IPS-20b (cell line): ENCODE measurements at regions not wholly inside any gene's neighbourhood (a gene's known extent, or its start where the extent isn't known, plus 50 kb on each side); places are given as distances from the start of the nearest gene placed in this dataset.
"Not testable (repeated sequence)": the region's sequence is repeated elsewhere in the genome, so short reads cannot be mapped to it uniquely, and the experiment has no call there.

ENCODE experiments used
- H3K27ac ChIP-seq: one replicate; pipeline ENCODE4 v1.5.1; 2013; ENCODE audit warnings: low read length
- H3K27me3 ChIP-seq: 2 replicates; pipeline ENCODE4 v1.6.1; 2013; ENCODE audit warnings: mild to moderate bottlenecking, low read length, inconsistent platforms; ENCODE audit not compliant: insufficient read depth
- H3K36me3 ChIP-seq: 2 replicates; pipeline ENCODE4 v1.6.1; 2013; ENCODE audit warnings: low read depth, mild to moderate bottlenecking, inconsistent platforms, low read length, moderate library complexity; ENCODE audit not compliant: insufficient read depth
- H3K4me1 ChIP-seq: 2 replicates; pipeline ENCODE4 v1.6.1; 2013; ENCODE audit warnings: mild to moderate bottlenecking, control low read depth, inconsistent platforms, low read length, moderate library complexity; ENCODE audit not compliant: insufficient read depth
- H3K4me3 ChIP-seq: 2 replicates; pipeline ENCODE4 v1.5.1; 2013; ENCODE audit warnings: mild to moderate bottlenecking, low read length, inconsistent platforms
- H3K9ac ChIP-seq: 2 replicates; pipeline ENCODE4 v1.6.1; 2013; ENCODE audit warnings: low read depth, mild to moderate bottlenecking, inconsistent platforms, low read length, moderate library complexity
- H3K9me3 ChIP-seq: 2 replicates; pipeline ENCODE4 v1.6.1; 2013; ENCODE audit warnings: mild to moderate bottlenecking, low read depth, low read length, inconsistent platforms; ENCODE audit not compliant: insufficient read depth

GRCh38 chr9:117907420-117907819, 203.2 kb downstream of the TLR4 start:
- H3K4me1 ChIP-seq = no peaks in the 10 kb centered on the region
- H3K9me3 ChIP-seq = peaks cover 11% of the 10 kb centered on the region; the same call in 1 of the 2 replicates
- H3K27ac ChIP-seq = no peak overlapping the region
- no peaks in the 10 kb centered on the region for H3K36me3 ChIP-seq
- H3K27me3 ChIP-seq = no peaks in the 10 kb centered on the region
- no peak overlapping the region for H3K4me3 ChIP-seq
- no peak overlapping the region for H3K9ac ChIP-seq

DNA sequence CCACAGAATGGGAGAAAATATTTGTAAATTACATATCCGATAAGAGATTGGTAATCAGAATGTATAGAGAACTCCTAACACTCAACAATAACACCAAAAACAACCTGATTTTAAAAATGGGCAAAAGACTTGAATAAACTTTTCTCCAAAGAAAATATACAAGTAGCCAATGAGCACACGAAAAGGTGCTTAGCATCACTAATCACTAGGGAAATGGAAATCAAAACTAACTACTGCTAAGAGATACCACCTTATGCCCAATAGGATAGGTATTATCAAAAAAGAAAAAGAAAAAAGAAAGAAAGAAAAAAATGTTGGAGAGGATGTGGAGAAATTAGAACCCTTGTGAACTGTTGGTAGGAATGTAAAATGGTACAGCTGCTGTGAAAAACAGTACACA, 212.1 kb downstream of the TLR4 start:
- peaks cover 8% of the 10 kb centered on the region; the same call in 1 of the 2 replicates for H3K9me3 ChIP-seq
- H3K36me3 ChIP-seq = no peaks in the 10 kb centered on the region
- H3K4me3 ChIP-seq = no peak overlapping the region
- no peak overlapping the region for H3K27ac ChIP-seq
- no peaks in the 10 kb centered on the region for H3K4me1 ChIP-seq
- H3K27me3 ChIP-seq = no peaks in the 10 kb centered on the region
- no peak overlapping the region for H3K9ac ChIP-seq

DNA sequence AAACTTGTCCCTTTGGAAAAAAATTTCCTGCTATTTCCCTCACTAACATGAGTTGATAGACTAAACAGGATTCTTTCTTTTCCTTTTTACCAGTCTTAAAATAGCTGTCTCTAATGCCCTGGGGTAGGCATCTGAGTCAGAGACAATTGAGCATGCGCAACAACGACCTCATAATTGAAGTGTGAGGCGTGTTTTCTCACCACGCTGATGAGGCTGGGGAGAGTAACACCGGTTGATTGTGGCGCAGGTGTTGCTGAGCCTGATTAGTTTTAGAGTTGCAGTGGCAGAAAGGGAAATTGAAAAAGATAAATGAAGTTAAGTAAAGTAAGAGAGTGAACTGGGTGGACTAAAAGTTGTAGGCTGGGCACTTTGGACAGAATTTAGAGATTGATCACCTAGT, 213.7 kb downstream of the TLR4 start:
- H3K9ac ChIP-seq = no peak overlapping the region
- H3K9me3 ChIP-seq = no peaks in the 10 kb centered on the region
- H3K36me3 ChIP-seq = no peaks in the 10 kb centered on the region
- no peak overlapping the region for H3K27ac ChIP-seq
- H3K4me1 ChIP-seq = no peaks in the 10 kb centered on the region
- H3K27me3 ChIP-seq = no peaks in the 10 kb centered on the region
- H3K4me3 ChIP-seq = no peak overlapping the region

GRCh38 chr9:117919538-117919937, 215.3 kb downstream of the TLR4 start:
- no peaks in the 10 kb centered on the region for H3K9me3 ChIP-seq
- no peaks in the 10 kb centered on the region for H3K4me1 ChIP-seq
- no peak overlapping the region for H3K9ac ChIP-seq
- no peaks in the 10 kb centered on the region for H3K27me3 ChIP-seq
- no peaks in the 10 kb centered on the region for H3K36me3 ChIP-seq
- H3K4me3 ChIP-seq = no peak overlapping the region
- H3K27ac ChIP-seq = no peak overlapping the region

DNA sequence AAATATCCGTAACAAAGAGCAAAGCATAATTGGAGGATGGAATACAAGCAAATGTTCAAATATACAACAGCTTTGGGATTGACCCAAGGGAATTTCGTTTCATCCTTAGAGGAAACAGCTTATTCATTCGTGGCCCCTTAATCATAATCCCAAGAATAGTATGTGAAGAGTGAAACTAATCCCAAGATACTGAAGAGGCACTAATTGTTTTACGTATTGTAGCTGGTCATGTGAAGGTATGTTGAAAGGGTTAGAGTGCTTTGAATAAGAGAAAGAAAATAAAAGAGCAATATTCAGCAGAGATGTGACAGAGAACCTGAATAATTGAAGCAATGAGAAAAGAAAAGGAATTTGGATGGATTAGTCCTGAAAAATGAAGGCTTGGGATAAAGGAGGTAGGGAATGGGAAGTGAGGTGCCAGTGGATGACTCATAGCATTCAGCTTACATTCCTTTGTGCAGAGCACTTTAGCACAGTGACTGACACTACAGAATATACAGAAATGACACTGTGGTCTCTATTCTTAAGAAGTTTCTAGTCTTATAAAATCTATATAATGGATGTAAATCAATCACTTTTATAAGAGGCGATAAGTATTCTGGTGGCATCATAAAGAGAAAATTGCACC, 221.9 kb downstream of the TLR4 start:
- no peak overlapping the region for H3K4me3 ChIP-seq
- no peaks in the 10 kb centered on the region for H3K9me3 ChIP-seq
- H3K27ac ChIP-seq = no peak overlapping the region
- peaks cover 3% of the 10 kb centered on the region; the same call in 1 of the 2 replicates for H3K4me1 ChIP-seq
- no peaks in the 10 kb centered on the region for H3K27me3 ChIP-seq
- H3K9ac ChIP-seq = no peak overlapping the region
- no peaks in the 10 kb centered on the region for H3K36me3 ChIP-seq

- Histone ChIP-seq H3K4me3 (no peak overlapping the region), H3K36me3 (no peaks in the 10 kb centered on the region), H3K9me3 (no peaks in the 10 kb centered on the region), H3K9ac (no peak overlapping the region), H3K4me1 (peaks cover 3% of the 10 kb centered on the region; the same call in 1 of the 2 replicates), H3K27me3 (no peaks in the 10 kb centered on the region), H3K27ac (no peak overlapping the region)
These were observed 223.2 kb downstream of the TLR4 start for GRCh38 chr9:117927354-117927753.

DNA sequence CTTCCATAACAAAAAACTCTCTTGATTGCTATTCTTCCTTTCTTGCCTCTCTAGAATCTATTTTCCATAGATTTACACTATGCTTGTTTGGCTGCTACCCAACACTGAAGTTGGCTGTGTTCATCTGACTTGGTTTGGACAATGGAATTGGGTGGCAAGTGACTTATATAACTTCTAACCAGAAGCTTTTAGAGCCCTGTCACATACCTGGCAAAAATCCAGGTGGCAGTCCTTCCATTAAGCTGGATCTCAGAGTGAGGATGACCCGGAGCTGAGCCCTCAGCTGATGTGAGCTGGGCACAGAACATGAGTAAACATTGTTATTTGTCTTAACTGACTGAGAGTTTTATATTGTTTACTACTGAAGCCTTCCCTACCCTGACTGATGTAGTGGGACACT, 225.7 kb downstream of the TLR4 start:
- Histone ChIP-seq H3K36me3 (no peaks in the 10 kb centered on the region), H3K27me3 (no peaks in the 10 kb centered on the region), H3K4me1 (peaks cover 3% of the 10 kb centered on the region; the same call in 1 of the 2 replicates), H3K9me3 (no peaks in the 10 kb centered on the region), H3K9ac (no peak overlapping the region), H3K4me3 (no peak overlapping the region), H3K27ac (no peak overlapping the region)

GRCh38 chr9:117932585-117932984, 228.4 kb downstream of the TLR4 start:
- no peak overlapping the region for H3K9ac ChIP-seq
- no peaks in the 10 kb centered on the region for H3K4me1 ChIP-seq
- no peaks in the 10 kb centered on the region for H3K27me3 ChIP-seq
- H3K36me3 ChIP-seq = no peaks in the 10 kb centered on the region
- H3K4me3 ChIP-seq = no peak overlapping the region
- H3K27ac ChIP-seq = no peak overlapping the region
- H3K9me3 ChIP-seq = no peaks in the 10 kb centered on the region

DNA sequence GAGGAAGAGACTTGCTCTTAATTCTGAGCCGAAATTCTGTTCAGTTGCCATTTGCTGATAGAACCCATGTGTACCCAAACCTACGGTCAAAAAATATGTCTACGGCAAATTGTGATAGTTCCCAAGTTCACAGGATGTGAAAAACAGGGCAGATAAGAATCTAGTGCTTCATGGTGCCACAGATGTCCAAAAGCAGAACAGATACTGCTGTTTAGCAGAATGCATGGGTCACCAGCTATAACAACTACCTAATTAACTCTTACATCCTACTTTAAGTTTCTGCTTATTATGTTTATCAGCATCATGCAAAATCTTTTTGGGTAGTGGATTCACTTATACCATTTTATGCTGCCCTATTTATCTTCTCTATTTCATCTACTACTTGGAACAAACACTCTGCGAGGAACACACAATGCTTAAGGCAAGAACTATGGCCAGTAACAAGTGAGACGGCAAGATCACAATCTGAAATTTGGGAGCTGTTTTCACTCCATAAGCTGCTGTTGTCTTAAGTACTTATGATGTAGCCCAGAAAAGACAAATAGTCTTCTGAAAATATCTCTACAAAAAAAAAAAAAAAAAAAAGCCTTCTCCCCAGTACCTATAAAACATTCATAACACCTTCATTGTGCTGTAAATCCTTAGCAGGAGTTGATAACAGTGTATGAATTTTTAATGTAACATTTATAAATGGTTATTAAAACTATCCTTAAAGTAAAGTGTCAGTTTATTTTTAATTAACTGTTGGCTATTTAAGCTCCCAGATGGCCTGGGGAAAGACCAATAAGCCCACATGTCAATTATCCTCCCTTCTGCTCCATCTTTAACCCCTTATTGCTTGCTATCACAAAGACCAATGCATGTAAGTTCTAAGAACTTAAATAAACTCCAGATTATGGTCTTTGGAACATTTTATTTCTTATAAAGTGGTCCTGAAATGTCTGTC, 232.3 kb downstream of the TLR4 start:
- Histone ChIP-seq H3K9ac (no peak overlapping the region), H3K4me3 (no peak overlapping the region), H3K4me1 (no peaks in the 10 kb centered on the region), H3K9me3 (no peaks in the 10 kb centered on the region), H3K27ac (no peak overlapping the region), H3K36me3 (no peaks in the 10 kb centered on the region), H3K27me3 (no peaks in the 10 kb centered on the region)

DNA sequence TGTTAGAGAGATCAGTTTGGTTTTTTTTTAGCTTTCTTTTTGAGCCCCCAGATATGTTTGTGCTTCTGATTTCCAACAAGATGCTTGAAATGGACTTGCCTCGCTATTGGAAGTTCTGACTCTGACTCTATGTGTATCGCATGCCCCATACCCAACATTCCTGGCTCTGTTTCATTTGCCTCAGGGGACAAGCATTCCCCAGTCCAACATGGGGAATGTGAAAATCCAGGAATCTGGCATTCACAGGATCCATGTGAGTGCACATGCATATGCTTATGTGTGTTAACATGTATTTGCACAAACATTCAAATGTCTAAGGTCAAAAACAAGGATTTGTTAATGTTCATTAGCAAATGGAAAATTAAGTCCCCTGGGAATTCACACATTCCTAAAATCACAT, 233.9 kb downstream of the TLR4 start:
- H3K4me3 ChIP-seq = no peak overlapping the region

DNA sequence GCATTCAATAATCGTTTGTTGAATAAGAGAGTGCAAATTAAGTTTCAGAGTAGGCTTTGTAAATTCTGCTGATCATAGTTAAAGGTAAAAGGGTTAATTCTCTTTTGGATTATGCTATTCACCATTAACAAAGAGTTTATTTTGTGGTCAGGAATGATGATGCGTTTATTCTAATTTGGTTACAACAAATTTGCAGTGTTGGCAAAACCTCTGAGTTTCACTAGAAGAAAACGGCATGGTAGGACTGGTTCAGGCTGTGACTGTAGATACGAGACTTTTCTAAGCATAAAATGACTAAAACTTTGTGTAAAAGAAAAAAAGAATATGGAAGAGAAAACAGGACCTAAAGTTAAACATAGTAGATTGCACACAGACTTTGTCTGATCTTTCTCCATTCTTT, 234.7 kb downstream of the TLR4 start:
- Histone ChIP-seq H3K4me3 (no peak overlapping the region), H3K36me3 (no peaks in the 10 kb centered on the region), H3K27ac (no peak overlapping the region), H3K4me1 (no peaks in the 10 kb centered on the region), H3K27me3 (no peaks in the 10 kb centered on the region), H3K9me3 (no peaks in the 10 kb centered on the region), H3K9ac (no peak overlapping the region)

More for the DNA sequence above, 233.9 kb downstream of the TLR4 start:
- no peak overlapping the region for H3K9ac ChIP-seq
- no peak overlapping the region for H3K27ac ChIP-seq
- no peaks in the 10 kb centered on the region for H3K27me3 ChIP-seq
- H3K36me3 ChIP-seq = no peaks in the 10 kb centered on the region
- no peaks in the 10 kb centered on the region for H3K9me3 ChIP-seq
- no peaks in the 10 kb centered on the region for H3K4me1 ChIP-seq

GRCh38 chr9:117944750-117945149, 240.5 kb downstream of the TLR4 start:
- H3K9me3 ChIP-seq, H3K9ac ChIP-seq, H3K27ac ChIP-seq, H3K27me3 ChIP-seq, H3K36me3 ChIP-seq, H3K4me1 ChIP-seq, H3K4me3 ChIP-seq: not testable (repeated sequence)
